Body of pancreas (tissue), 4 donors: ENCODE measurements at regions not wholly inside any gene's neighbourhood (a gene's known extent, or its start where the extent isn't known, plus 50 kb on each side); places are given as distances from the start of the nearest gene placed in this dataset.

Experiments used
- CTCF ChIP-seq, 7 experiments: fragments of 450-650 bp in 4 of 7; fragments of 200-600 bp in 3 of 7; sonication (generic) in 3 of 7; IDR thresholded peaks; one replicate each; pipeline ENCODE4 v1.5.1; 2016 to 2019; ENCODE audit warnings: antibody characterized with exemption in 7 of 7
- POLR2A ChIP-seq, 3 donors: fragments of 450-650 bp; IDR thresholded peaks; one replicate each; pipeline ENCODE4 v1.6.1; 2016; ENCODE audit warnings: antibody characterized with exemption in 3 of 3, mild to moderate bottlenecking in 2 of 3

- TF ChIP-seq POLR2A (IDR thresholded peaks at IDR 0.05) (no peak), CTCF (IDR thresholded peaks at IDR 0.05) (no peak)
Observed at GRCh38 chr13:90498816-90499215, 848.7 kb upstream of the MIR17HG start.
